Cardiac fibroblast (primary cell): ENCODE measurements at regions not wholly inside any gene's neighbourhood (a gene's known extent, or its start where the extent isn't known, plus 50 kb on each side); places are given as distances from the start of the nearest gene placed in this dataset.

ENCODE experiments used
- DNase-seq, 2 donors: peaks; one replicate each; pipeline versions ENCODE4 v3.0.0 to v3.0.0-alpha.2; 2010; ENCODE audit warnings: low read depth in 2 of 2
- H3K4me3 ChIP-seq, 2 donors: replicated peaks in 1 of 2; 1 replicate in 1 of 2; 2 replicates in 1 of 2; pipeline ENCODE4 v1.5.1; 2011; ENCODE audit warnings: low read depth in 2 of 2, low read length in 2 of 2, mild to moderate bottlenecking in 2 of 2, moderate library complexity in 1 of 2
- TF ChIP-seq, protein P1 (sequence below): IDR thresholded peaks from one replicate; pipeline ENCODE4 v1.5.1; 2011; ENCODE audit warnings: low read depth, mild to moderate bottlenecking, low read length, inconsistent platforms

DNA sequence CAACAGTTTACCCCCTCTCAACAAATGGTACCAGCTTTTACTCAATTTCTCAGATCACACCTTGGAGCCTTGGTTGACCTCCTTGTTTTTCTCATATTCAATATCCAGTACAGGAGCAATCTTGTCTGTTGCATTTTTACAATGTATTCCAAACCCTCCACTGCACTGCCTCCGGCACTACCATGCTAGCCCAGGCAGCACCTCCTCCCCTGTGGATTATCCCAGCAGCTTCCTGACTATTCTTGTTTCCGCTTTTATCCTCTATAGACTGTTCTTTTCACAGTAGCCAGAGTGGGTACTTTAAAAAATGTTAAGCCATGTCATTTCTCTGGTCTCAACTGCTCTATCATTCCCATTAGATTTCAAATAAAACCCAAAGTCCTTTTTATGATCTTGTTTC is 253.4 kb upstream of the GPRIN3 start:
- DNase-seq: no peak
- TF ChIP-seq, protein P1, sequence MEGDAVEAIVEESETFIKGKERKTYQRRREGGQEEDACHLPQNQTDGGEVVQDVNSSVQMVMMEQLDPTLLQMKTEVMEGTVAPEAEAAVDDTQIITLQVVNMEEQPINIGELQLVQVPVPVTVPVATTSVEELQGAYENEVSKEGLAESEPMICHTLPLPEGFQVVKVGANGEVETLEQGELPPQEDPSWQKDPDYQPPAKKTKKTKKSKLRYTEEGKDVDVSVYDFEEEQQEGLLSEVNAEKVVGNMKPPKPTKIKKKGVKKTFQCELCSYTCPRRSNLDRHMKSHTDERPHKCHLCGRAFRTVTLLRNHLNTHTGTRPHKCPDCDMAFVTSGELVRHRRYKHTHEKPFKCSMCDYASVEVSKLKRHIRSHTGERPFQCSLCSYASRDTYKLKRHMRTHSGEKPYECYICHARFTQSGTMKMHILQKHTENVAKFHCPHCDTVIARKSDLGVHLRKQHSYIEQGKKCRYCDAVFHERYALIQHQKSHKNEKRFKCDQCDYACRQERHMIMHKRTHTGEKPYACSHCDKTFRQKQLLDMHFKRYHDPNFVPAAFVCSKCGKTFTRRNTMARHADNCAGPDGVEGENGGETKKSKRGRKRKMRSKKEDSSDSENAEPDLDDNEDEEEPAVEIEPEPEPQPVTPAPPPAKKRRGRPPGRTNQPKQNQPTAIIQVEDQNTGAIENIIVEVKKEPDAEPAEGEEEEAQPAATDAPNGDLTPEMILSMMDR: no peak
- H3K4me3 ChIP-seq: no peak overlapping the region

GRCh38 chr4:89558147-89558546 is 250.5 kb upstream of the GPRIN3 start:
- TF ChIP-seq, protein P1: peak; percentile 53
- H3K4me3 ChIP-seq: no peak overlapping the region
- peak in 1 of 2 donors; percentile 23 for DNase-seq

DNA sequence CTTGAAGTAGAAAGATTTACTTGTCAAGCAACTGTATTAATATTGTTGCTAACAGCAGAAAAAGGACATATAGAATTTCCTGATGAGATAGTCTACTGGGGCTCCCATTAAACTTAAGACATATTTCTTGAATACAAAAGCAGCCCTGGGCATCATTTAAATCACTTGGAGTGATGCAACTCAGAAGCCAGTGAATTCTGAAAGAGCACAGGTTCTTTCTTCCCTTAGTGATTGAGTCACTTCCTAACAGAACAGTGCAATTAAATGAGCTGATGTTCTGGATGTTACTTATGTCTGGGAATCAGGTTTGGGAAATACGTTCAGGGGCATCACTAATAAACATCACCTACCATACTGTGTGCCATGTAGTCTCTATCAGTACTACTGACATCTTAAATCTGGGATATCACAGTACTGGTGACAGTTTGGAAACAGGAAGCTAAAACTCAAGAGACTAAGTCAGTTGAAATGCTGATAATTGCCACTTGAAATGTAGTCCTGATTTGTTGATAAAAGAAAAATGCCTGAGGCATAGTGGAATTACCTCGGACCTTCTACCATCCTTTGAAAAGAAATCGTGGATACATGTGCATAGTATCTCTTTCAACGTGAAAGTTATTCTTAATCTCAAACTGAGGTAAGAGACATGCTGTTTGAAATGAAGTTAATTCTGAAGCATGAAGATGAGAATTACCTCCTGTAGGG is 249.2 kb upstream of the GPRIN3 start:
- no peak overlapping the region for H3K4me3 ChIP-seq
- DNase-seq: peak in 1 of 2 donors; percentile 35
- TF ChIP-seq, protein P1: no peak

DNA sequence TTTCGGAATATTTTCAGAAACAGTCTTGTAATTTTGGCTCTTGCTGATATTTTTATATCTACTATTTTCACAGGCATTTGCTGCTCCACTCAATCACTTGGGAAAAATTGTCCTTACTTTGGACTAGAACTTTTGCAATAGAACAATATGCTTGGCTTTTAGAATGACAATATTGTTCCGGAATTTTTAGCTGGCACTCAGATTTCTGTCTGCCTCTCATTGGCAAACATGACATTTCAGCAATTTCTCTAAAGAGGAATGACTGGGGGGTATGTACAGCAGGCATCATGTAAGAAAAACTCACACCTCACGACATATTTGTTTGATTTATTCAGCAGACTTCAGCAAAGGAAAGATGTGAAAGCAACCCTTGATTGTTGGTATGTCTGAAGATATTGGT is 243.6 kb upstream of the GPRIN3 start:
- TF ChIP-seq, protein P1: no peak
- DNase-seq: no peak
- no peak overlapping the region for H3K4me3 ChIP-seq

DNA sequence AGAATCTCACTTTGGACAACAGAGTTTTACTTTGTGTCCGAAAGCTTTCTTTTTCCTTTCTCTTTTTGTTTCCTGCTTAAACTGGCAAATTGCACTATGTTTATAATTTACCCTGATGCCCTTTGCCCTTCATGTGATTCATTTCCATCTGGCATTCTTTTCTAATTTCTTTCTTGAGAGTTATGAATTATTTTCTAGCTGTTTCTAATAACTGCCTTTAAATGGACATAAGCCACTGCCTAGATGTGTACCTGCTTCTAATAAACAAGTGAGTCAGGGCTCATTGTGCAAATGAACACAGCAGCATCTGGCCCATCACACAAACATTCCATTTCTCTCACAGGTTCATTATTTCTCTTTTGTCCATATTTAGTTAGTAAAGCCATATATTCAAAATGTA is 242.3 kb upstream of the GPRIN3 start:
- no peak overlapping the region for H3K4me3 ChIP-seq
- TF ChIP-seq, protein P1: no peak
- peak; percentile 58 to 75 for DNase-seq

GRCh38 chr4:89545315-89545714 is 237.7 kb upstream of the GPRIN3 start:
- TF ChIP-seq, protein P1: no peak
- H3K4me3 ChIP-seq: no peak overlapping the region
- no peak for DNase-seq

DNA sequence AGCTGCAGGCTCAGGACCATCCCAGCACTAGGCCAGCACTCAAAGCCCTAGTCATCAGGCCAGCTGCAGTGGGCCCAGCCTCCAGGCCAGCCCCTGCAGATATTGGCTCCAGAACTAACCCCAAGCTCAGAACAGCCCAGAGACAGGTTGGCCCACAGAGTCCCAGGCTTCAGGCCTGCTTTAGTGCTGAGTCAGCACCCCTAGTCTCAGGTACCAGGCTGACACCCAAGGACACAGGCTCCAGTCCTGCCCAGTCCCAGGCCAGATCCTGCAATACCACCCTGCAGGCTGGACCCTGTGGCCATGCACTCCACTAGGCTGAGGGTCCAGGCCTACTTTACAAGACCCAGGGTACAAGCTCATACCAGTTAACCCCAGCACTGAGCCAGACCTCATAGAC is 234.4 kb upstream of the GPRIN3 start:
- no peak for DNase-seq
- TF ChIP-seq, protein P1: no peak
- H3K4me3 ChIP-seq: no peak overlapping the region
